RPMI8226 (cell line): ENCODE measurements at regions not wholly inside any gene's neighbourhood (a gene's known extent, or its start where the extent isn't known, plus 50 kb on each side); places are given as distances from the start of the nearest gene placed in this dataset.

Experiments used
- DNase-seq: peaks from one replicate; pipeline ENCODE4 v3.0.0-alpha.2; 2015

- no peak for DNase-seq
Observed at GRCh38 chr19:34120141-34120540, 52.2 kb upstream of the LSM14A start.

GRCh38 chr19:34120846-34121639 is 51.3 kb upstream of the LSM14A start:
- DNase-seq: peak; percentile 30
